Activated CD4-positive, alpha-beta T cell treated with anti-CD3 and anti-CD28 coated beads for 36 hours (primary cell): ENCODE measurements at regions not wholly inside any gene's neighbourhood (a gene's known extent, or its start where the extent isn't known, plus 50 kb on each side); places are given as distances from the start of the nearest gene placed in this dataset.

Source experiments
- ATAC-seq: fragments of 200-7000 bp; cut with Tn5 transposase; one replicate; pipeline ENCODE4 v1.10.0; 2021; ENCODE audit warnings: mild to moderate bottlenecking, moderate library complexity
- CTCF ChIA-PET: fragments of 350-600 bp; sonication (Branson Sonifier 250); formaldehyde crosslinking; loops from one replicate; lab custom pipeline; 2021; ENCODE audit warnings: antibody characterized with exemption; lab: Charles Lee
- POLR2A ChIA-PET: fragments of 350-600 bp; sonication (Branson Sonifier 250); formaldehyde crosslinking; loops from one replicate; lab custom pipeline; 2021; ENCODE audit warnings: antibody characterized with exemption, inconsistent platforms; lab: Charles Lee
- DNase-seq: peaks from one replicate; pipeline ENCODE4 v3.0.0-alpha.2; 2020
- H3K27ac Mint-ChIP-seq: one replicate; pipeline ENCODE4 v1.8.0; 2021; ENCODE audit warnings: mixed read lengths
- H3K27me3 Mint-ChIP-seq: one replicate; pipeline ENCODE4 v1.8.0; 2021; ENCODE audit warnings: mixed read lengths
- H3K36me3 Mint-ChIP-seq: one replicate; pipeline ENCODE4 v1.8.0; 2021; ENCODE audit warnings: low read depth, mixed read lengths
- H3K4me1 Mint-ChIP-seq: one replicate; pipeline ENCODE4 v1.8.0; 2021; ENCODE audit warnings: mixed read lengths
- H3K4me3 Mint-ChIP-seq: one replicate; pipeline ENCODE4 v1.8.0; 2021; ENCODE audit warnings: mild to moderate bottlenecking, moderate library complexity, mixed read lengths
- H3K9me3 Mint-ChIP-seq: one replicate; pipeline ENCODE4 v1.8.0; 2021; ENCODE audit warnings: low read depth, mixed read lengths
- intact Hi-C, 2 experiments: fragments of 100-400 bp; cut with DNase I in 1 of 2; cut with micrococcal nuclease in 1 of 2; formaldehyde crosslinking; loops; one replicate each; pipeline versions ENCODE4 v1.14.2 to v1.15.1; 2022 to 2024; cut with DNase I, micrococcal nuclease

DNA sequence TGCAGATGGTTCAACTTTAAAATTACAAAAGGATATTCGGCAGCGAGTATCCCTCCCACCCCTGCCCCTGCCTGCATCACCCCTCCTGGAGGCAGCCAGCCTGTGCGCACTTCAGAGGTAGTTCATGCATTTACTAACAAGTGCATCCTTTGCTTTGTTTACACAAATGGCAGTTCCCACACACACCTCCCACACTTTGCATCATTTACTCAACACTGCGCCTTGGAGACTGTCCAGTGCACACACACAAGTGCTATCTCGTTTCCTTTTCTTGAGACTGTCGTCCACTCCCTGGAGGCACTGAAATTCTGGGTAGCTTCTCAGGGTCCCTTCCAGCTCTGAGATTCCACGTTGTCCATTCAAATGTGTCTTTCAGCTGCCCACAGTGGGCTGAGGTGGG lies 53.1 kb upstream of the VSX1 start:
- Mint-ChIP-seq H3K27ac (no peak overlapping the region), H3K27me3 (no peaks in the 10 kb centered on the region), H3K36me3 (no peaks in the 10 kb centered on the region), H3K4me3 (no peak overlapping the region), H3K9me3 (no peaks in the 10 kb centered on the region), H3K4me1 (no peaks in the 10 kb centered on the region)
- ChIA-PET CTCF (interaction anchor here (0.6 kb wide), 1 partner anchor 242 kb away, joined by 3 read pairs; no protein-coding TSS in a partner anchor), POLR2A (no interaction called here)
- intact Hi-C loops: no loop called here
- ATAC-seq (no peak), DNase-seq (no peak)

DNA sequence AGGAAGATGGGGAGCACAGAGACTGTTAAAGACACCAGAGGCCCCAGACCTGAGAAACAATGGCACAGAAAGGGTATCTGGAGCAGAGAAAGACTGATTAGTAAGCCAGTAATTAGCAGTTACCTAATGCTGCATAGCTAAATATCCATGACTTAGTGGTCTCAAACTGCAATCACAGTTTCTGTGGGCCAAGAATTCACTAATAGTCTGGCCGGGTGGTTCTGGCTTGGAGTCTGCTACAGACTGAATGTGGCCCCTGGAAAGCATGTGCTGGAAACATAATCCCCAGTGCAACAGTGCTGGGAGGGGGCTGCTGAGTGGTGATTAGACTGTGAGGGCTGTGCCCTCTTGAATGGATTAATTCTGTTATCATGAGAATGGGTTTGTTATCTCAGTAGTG lies 54.1 kb upstream of the VSX1 start:
- Mint-ChIP-seq H3K4me3 (no peak overlapping the region), H3K9me3 (no peaks in the 10 kb centered on the region), H3K36me3 (no peaks in the 10 kb centered on the region), H3K27me3 (no peaks in the 10 kb centered on the region), H3K4me1 (no peaks in the 10 kb centered on the region), H3K27ac (no peak overlapping the region)
- no peak for ATAC-seq
- ChIA-PET CTCF (no interaction called here), POLR2A (no interaction called here)
- intact Hi-C loops: no loop called here
- no peak for DNase-seq

DNA sequence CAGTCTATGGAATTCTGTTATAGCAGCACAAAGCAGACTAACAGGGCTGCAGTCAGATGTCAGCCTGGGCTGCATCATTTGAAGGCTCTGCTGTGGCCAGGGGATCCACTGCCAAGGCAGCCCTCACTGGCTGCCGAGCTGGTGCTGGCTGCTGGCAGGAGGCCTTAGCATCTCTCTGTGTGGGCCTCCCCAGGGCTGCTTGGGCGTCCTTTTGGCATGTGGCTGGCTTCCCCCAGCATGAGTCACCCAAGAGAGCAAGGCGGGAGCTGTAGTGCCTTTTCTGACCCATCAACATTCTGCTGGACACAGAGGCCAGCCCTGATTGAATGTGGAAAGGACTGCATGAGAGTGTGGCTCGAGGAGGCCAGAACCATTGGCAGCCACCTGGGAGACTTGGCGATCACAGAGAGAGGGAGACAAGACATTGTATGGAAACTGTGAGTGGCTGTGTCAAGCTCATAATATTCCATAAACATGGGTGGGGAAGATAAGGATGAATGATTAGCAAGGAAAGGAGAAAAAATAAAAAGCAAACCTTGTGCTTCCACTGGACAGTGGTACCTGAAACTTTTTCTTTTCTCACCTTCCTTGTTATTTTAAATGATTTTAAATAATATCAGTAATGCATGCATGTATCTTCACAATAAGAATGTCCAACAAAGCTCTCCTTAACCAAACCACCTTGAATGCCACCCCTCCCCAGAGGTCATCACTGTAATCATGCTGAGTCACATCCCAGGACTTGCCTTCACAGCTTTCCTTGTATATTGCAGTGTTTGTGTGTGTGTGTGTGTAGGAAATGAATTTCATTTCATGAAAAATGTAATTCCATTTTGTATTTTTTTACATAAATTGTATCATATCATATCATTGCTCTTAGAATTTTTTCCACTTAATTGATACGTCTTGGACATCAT lies 55.0 kb upstream of the VSX1 start:
- Mint-ChIP-seq H3K27ac (no peak overlapping the region), H3K4me3 (no peak overlapping the region), H3K27me3 (peaks cover 2% of the 10 kb centered on the region), H3K36me3 (no peaks in the 10 kb centered on the region), H3K4me1 (no peaks in the 10 kb centered on the region), H3K9me3 (no peaks in the 10 kb centered on the region)
- intact Hi-C loops: no loop called here
- no peak for ATAC-seq
- ChIA-PET POLR2A (no interaction called here), CTCF (no interaction called here)
- DNase-seq: no peak

DNA sequence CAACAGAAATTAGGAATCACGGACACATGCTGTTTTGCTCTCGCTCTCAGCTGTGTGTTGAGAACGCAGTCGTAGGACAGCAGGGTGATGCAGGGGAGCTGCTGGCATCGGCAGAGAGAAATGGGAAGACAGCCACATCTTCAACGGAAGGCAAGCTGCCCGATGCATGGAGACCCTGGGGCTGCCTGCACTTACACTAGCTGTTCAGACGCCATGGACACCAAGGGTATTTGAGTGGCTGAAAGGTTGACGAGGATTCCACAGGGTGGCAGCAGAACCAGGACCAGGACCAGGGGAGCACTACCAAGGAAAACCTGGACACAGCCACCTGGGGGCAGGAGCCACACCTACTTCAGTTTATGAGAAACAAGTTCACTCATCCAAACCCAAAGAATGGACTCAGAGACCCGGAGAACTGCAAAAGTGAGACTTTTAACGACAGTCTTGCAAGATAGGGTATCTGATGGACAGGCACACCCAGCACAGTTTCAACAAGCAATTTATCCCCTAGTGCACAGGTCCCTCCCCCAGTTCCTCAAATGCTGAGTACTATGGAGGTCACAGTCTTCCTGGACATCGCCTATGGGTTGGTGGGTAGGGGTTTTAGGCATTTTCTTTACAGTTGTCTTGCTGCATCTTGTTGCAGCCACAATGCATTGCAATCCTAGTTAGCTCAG lies 56.3 kb upstream of the ENTPD6 start:
- intact Hi-C loops: no loop called here
- H3K27ac Mint-ChIP-seq: no peak overlapping the region
- no peaks in the 10 kb centered on the region for H3K36me3 Mint-ChIP-seq
- no peaks in the 10 kb centered on the region for H3K9me3 Mint-ChIP-seq
- H3K4me1 Mint-ChIP-seq: no peaks in the 10 kb centered on the region
- ATAC-seq: peak; percentile 47
- peaks cover 2% of the 10 kb centered on the region for H3K27me3 Mint-ChIP-seq
- no peak for DNase-seq
- no peak overlapping the region for H3K4me3 Mint-ChIP-seq
- CTCF ChIA-PET: interaction anchor here (0.7 to 1.1 kb wide), 2 partner anchors 9 to 11 kb away, joined by 3 read pairs; no protein-coding TSS in a partner anchor
- POLR2A ChIA-PET: no interaction called here

- no peak overlapping the region for H3K27ac Mint-ChIP-seq
- peaks cover 2% of the 10 kb centered on the region for H3K27me3 Mint-ChIP-seq
- ChIA-PET POLR2A (no interaction called here), CTCF (no interaction called here)
- intact Hi-C loops: no loop called here
- no peak overlapping the region for H3K4me3 Mint-ChIP-seq
- H3K4me1 Mint-ChIP-seq: no peaks in the 10 kb centered on the region
- H3K9me3 Mint-ChIP-seq: no peaks in the 10 kb centered on the region
- ATAC-seq (no peak), DNase-seq (no peak)
- no peaks in the 10 kb centered on the region for H3K36me3 Mint-ChIP-seq
Measured at GRCh38 chr20:25140968-25141367, 54.5 kb upstream of the ENTPD6 start.

- Mint-ChIP-seq H3K4me3 (no peak overlapping the region), H3K27me3 (peaks cover 2% of the 10 kb centered on the region), H3K36me3 (no peaks in the 10 kb centered on the region), H3K27ac (no peak overlapping the region), H3K4me1 (no peaks in the 10 kb centered on the region), H3K9me3 (no peaks in the 10 kb centered on the region)
- no peak for DNase-seq
- CTCF ChIA-PET: interaction anchor here (1.3 kb wide), 1 partner anchor 14 kb away, joined by 4 read pairs; no protein-coding TSS in a partner anchor
- intact Hi-C loops: no loop called here
- POLR2A ChIA-PET: interaction anchor here (0.6 kb wide), 1 partner anchor 51 kb away, joined by 3 read pairs; no protein-coding TSS in a partner anchor
- ATAC-seq: no peak
Measured at GRCh38 chr20:25142435-25142834, 53.1 kb upstream of the ENTPD6 start.

DNA sequence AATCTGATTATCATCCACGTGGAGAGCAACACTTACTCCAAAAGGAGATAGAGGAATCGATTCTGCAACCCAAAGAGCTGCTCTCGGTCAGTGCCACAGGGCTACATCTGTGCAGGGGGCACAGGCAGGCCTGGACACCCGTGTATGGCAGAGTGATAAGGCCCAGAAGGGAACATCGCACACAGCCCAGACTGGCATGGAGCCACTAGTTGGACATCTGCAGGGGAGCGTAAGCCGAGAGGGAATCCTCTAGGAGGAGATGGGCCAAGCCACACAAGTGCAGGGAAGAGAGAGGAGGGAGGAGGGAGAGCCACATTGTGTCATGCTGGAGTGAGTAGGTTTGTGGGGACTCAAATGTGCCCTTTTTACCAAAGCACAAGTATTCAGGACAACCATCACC lies 50.4 kb upstream of the ENTPD6 start:
- ATAC-seq (no peak), DNase-seq (no peak)
- ChIA-PET POLR2A (no interaction called here), CTCF (no interaction called here)
- Mint-ChIP-seq H3K36me3 (peaks cover 2% of the 10 kb centered on the region), H3K27me3 (peaks cover 8% of the 10 kb centered on the region), H3K27ac (no peak overlapping the region), H3K4me3 (no peak overlapping the region), H3K4me1 (peaks cover 5% of the 10 kb centered on the region), H3K9me3 (no peaks in the 10 kb centered on the region)
- intact Hi-C loops: no loop called here
